ENCODE measurements at regions not wholly inside any gene's neighbourhood (a gene's known extent, or its start where the extent isn't known, plus 50 kb on each side); places are given as distances from the start of the nearest gene placed in this dataset.
"Not testable (repeated sequence)": the region's sequence is repeated elsewhere in the genome, so short reads cannot be mapped to it uniquely, and the experiment has no call there.

DNA sequence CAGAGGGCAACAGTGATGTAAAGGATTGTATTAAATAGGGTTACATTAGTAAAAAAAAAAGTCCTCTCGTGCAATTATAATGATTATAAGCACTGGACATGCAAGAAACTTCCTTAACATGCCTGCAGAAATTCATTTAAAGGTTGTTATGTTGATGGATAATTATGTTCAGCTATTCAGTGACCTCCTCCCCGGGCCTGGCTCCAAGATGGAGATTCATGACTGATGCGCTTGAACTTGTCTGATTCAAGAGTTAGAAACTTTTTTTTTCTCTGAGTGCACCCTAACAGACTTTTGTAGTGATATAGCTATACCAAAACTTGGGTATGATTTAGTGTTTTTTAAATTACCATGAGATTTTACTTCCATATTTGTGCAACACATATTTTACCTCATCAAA lies 1170.0 kb upstream of the CITED2 start:
- no peak for DNase-seq (ENCODE audit: low read depth in 2 of 2)

- no peak for DNase-seq (ENCODE audit: low read depth in 2 of 2)
These were observed 1168.4 kb upstream of the CITED2 start for GRCh38 chr6:140542863-140543262.

GRCh38 chr6:140541288-140541687 lies 1166.8 kb upstream of the CITED2 start:
- no peak for DNase-seq (ENCODE audit: low read depth in 2 of 2)

- no peak for DNase-seq (ENCODE audit: low read depth in 2 of 2)
These were observed 1166.3 kb upstream of the CITED2 start for GRCh38 chr6:140540743-140541142.

- DNase-seq (ENCODE audit: low read depth in 2 of 2) = no peak
These were observed 1164.5 kb upstream of the CITED2 start for GRCh38 chr6:140538926-140539325.

GRCh38 chr6:140537834-140538705 lies 1163.6 kb upstream of the CITED2 start:
- DNase-seq (ENCODE audit: low read depth in 2 of 2) = no peak

- DNase-seq (ENCODE audit: low read depth in 2 of 2) = no peak
These were observed 1162.8 kb upstream of the CITED2 start for GRCh38 chr6:140537211-140537610.

GRCh38 chr6:140535511-140535910 lies 1161.1 kb upstream of the CITED2 start:
- DNase-seq (ENCODE audit: low read depth in 2 of 2) = no peak

DNA sequence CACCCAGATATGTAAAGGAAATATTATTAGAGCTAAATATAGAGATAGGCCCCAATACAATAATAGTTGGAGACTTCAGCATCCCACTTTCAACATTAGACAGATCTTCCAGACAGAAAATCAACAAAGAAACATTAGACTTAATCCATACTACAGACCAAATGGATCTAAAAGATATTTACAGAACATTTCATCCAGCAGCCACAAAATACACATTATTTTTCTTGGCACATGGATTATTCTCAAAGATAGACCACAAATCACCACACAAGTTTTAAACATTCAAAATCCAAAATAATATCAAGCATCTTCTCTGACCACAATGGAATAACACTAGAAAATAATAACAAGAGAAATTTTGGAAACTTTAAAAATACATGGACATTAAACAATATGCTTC lies 1159.1 kb upstream of the CITED2 start:
- no peak for DNase-seq (ENCODE audit: low read depth in 2 of 2)

DNA sequence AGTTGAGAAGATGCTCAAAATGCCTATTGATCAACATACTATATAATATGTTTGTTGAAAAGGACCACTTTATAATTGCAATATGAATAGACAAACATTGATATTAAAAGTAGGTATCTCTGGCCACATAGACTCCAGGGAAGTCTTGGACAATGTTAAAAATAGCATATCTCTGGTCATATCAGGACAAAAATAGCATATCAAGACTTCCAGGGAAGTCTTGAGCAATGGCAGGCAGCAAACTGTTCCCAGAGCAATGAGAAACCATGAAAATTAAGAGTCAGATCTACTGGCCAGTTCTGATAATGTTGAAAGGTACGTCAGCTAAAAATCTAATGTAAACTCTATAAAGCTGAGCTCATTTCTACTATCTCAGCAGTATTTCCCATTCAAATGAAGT lies 1130.3 kb upstream of the CITED2 start:
- DNase-seq (ENCODE audit: low read depth in 2 of 2) = no peak

DNA sequence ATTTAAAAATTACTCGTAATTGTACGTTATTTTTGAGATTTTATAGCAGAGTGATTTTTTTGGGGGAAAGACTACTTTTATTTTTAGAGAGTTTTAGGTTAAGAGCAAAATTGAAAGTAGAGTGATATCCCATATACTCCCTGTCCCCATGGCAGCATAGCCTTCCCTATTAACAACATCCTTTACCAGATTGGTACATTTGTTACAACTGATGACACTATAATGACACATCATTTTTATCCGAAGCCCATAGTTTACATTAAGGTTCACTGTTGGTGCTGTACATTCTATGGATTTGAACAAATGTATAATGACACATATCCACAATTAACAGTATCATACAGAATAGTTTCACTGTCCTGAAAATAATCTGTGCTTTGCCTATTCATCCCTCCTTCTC lies 1126.4 kb upstream of the CITED2 start:
- no peak for DNase-seq (ENCODE audit: low read depth in 2 of 2)

DNA sequence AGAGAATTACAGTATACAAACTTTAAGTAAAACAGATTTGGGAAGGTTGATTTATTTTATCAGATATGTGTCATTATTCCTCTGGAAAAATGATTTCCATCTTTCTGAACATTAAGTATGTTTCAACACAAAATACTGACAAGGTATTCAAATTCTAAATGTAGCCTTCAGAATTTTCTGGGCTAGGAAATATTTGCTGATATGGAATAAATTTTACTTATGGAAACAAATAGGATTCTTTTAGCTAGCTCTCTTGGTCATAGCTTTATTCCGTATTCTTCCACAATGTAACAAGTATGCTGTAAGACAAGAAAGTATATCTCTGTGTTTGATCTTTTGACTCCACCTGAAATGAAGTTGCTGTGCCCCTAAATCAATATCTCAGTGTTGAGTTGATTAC lies 1125.2 kb upstream of the CITED2 start:
- no peak for DNase-seq (ENCODE audit: low read depth in 2 of 2)

DNA sequence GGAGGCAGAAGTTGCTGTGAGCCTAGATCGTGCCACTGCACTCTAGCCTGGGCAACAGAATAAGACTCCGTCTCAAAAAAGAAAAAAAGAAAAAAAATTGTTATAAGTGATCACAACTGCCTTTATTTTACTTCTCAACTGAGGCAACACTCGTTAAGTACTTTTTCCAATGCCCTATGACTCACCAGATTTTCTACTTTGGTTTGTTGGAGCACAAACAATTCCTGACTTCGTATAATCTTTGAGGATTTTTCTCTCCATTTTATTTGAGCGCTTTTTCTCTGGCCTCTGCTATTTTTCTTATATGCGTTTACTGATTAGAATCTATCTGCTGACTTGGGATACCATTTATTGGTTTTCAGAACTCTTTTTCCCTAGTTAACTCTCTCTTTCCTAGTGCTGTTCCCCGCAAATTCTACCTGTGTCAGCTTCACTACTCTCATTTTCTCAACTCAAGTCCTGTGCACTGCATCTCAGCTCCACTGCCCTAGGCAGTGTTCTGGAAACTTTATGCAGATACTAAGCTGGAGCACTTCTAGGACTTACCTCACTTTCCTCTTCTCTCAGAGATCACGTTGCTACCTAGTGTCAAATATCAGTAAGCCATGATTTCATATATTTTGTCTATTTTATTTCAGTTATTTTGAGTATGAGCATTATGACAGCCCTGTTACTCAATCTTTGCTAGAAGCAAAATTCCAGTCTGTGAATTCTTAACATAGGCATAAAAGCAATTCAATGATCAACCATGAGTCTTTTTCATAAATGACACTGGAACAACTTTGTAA lies 1120.1 kb upstream of the CITED2 start:
- DNase-seq (ENCODE audit: low read depth in 2 of 2) = no peak

DNA sequence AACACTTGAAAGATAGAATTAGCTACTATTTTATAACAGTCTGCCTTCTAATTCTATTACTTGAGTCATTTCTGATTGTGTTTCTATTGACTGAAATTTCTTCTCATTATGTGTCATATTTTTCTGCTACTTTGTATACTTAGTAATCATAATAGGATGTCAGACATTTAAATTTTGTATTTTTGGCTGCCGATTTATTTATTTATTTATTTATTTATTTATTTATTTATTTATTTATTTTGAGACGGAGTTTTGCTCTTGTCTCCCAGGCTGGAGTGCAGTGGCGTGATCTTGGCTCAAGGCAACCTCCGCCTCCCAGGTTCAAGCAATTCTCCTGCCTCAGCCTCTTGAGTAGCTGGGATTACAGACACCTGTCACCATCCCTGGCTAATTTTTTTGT lies 1119.0 kb upstream of the CITED2 start:
- DNase-seq (ENCODE audit: low read depth in 2 of 2) = not testable (repeated sequence)

GRCh38 chr6:140490081-140490480 lies 1115.6 kb upstream of the CITED2 start:
- no peak for DNase-seq (ENCODE audit: low read depth in 2 of 2)

- no peak for DNase-seq (ENCODE audit: low read depth in 2 of 2)
These were observed 1113.1 kb upstream of the CITED2 start for GRCh38 chr6:140487586-140487985.

DNA sequence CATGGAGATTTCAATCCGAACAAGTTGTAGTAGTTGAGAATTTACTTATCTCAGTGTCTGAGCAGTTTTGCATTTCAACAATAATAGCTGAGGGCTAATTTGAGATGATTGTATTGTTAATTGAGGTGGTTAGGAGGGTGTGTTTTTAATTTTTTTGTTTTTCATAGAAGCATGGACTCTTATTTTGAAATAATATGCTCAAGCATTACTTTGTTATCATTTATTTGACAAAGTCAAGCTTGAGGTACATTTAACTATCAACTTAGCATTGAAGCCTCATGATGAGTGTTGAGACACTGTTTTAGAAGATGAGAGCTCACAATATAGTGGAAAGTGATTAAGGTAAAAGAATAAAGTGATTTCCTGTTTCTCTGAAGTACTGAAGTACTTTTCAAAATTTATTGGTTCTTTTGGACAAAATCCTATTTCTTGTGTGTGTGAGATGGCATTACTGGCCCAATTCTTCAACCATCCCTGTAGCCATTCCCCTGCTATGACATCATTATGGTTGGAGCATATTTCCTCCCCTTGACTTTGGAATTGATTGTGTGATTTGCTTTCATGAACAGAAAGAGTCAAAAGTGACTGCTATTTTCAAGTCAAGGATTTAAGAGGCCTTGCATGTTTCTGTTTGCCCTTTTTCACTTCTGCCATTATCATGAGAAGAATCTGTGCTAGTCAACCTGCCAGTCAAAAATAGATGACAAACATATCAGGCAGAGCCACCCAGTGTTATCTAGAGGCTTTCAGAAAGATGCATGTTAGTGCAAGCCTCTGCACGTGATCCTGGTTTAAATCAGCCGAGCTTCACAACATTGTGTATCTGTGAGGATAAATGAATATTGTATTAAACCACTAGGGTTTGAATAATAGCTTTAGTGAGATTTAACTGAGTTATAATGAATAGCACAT lies 1112.3 kb upstream of the CITED2 start:
- DNase-seq (ENCODE audit: low read depth in 2 of 2) = no peak

- DNase-seq (ENCODE audit: low read depth in 2 of 2) = no peak
These were observed 1111.4 kb upstream of the CITED2 start for GRCh38 chr6:140485740-140486449.

- DNase-seq (ENCODE audit: low read depth in 2 of 2) = no peak
These were observed 1106.4 kb upstream of the CITED2 start for GRCh38 chr6:140480852-140481251.

- DNase-seq (ENCODE audit: low read depth in 2 of 2) = no peak
These were observed 1104.2 kb upstream of the CITED2 start for GRCh38 chr6:140478631-140479030.

- no peak for DNase-seq (ENCODE audit: low read depth in 2 of 2)
These were observed 1100.6 kb upstream of the CITED2 start for GRCh38 chr6:140475086-140475485.
